Glutamatergic neuron (in vitro differentiated cells): ENCODE measurements at regions not wholly inside any gene's neighbourhood (a gene's known extent, or its start where the extent isn't known, plus 50 kb on each side); places are given as distances from the start of the nearest gene placed in this dataset.

Source experiments
- DNase-seq: peaks from one replicate; pipeline ENCODE4 v3.0.0; 2022
- H3K27ac Mint-ChIP-seq: one replicate; pipeline ENCODE4 v1.8.0; 2020; ENCODE audit warnings: mild to moderate bottlenecking, mixed read lengths, inconsistent platforms; ENCODE audit not compliant: unreplicated experiment
- H3K27me3 Mint-ChIP-seq: one replicate; pipeline ENCODE4 v1.8.0; 2020; ENCODE audit warnings: mild to moderate bottlenecking, moderate library complexity, mixed read lengths, inconsistent platforms; ENCODE audit not compliant: unreplicated experiment
- H3K36me3 Mint-ChIP-seq: one replicate; pipeline ENCODE4 v1.8.0; 2020; ENCODE audit warnings: mild to moderate bottlenecking, mixed read lengths, inconsistent platforms; ENCODE audit not compliant: unreplicated experiment
- H3K4me1 Mint-ChIP-seq: one replicate; pipeline ENCODE4 v1.8.0; 2020; ENCODE audit warnings: mild to moderate bottlenecking, low read depth, mixed read lengths, inconsistent platforms; ENCODE audit not compliant: unreplicated experiment
- H3K4me3 Mint-ChIP-seq: one replicate; pipeline ENCODE4 v1.8.0; 2020; ENCODE audit warnings: mild to moderate bottlenecking, mixed read lengths, inconsistent platforms; ENCODE audit not compliant: unreplicated experiment
- H3K9me3 Mint-ChIP-seq: one replicate; pipeline ENCODE4 v1.8.0; 2020; ENCODE audit warnings: mild to moderate bottlenecking, moderate library complexity, mixed read lengths, inconsistent platforms; ENCODE audit not compliant: unreplicated experiment
- TF ChIP-seq, protein P1 (sequence below): fragments of 200-600 bp; sonication (generic); IDR thresholded peaks from one replicate; pipeline ENCODE4 v1.5.0; 2021; ENCODE audit not compliant: partially characterized antibody, unreplicated experiment

DNA sequence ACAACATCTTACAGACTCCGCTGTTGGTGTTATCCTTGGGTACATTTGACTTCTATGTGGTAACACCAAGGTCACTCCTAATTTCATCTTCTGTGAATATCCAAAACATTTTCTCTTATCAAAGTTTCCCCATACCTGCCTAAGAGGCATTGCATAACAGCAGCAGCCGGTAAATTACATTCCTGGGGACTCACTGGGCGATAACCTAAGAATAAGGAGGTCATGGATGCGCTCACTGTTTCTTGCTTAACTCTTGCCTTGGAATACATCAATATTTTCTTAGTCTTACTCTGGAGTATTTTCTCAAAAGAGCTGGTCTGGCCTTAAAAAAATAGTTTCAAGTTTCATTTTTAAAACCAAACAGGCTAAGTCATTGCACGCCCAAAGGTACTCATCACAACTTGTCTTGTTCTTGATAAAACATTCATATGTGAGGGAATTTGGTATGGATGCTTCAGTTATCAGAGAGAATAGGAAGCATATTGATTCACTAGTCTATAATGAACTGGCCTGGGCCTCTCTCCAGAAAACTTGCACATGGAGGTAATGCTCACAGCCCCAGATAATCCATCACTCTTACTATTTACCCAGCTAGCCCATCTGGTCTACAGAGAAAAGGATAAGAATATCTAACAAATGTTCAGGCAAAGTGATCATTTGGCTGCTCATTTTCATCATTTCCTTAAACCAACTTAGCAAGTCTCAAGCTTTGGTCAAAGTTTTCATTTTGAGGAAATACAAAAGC, 235.0 kb upstream of the ERCC4 start:
- Mint-ChIP-seq H3K27ac (no peak overlapping the region), H3K4me3 (no peak overlapping the region), H3K36me3 (no peaks in the 10 kb centered on the region), H3K9me3 (no peaks in the 10 kb centered on the region), H3K4me1 (no peaks in the 10 kb centered on the region), H3K27me3 (no peaks in the 10 kb centered on the region)
- TF ChIP-seq, protein P1, sequence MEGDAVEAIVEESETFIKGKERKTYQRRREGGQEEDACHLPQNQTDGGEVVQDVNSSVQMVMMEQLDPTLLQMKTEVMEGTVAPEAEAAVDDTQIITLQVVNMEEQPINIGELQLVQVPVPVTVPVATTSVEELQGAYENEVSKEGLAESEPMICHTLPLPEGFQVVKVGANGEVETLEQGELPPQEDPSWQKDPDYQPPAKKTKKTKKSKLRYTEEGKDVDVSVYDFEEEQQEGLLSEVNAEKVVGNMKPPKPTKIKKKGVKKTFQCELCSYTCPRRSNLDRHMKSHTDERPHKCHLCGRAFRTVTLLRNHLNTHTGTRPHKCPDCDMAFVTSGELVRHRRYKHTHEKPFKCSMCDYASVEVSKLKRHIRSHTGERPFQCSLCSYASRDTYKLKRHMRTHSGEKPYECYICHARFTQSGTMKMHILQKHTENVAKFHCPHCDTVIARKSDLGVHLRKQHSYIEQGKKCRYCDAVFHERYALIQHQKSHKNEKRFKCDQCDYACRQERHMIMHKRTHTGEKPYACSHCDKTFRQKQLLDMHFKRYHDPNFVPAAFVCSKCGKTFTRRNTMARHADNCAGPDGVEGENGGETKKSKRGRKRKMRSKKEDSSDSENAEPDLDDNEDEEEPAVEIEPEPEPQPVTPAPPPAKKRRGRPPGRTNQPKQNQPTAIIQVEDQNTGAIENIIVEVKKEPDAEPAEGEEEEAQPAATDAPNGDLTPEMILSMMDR = no peak
- no peak for DNase-seq

DNA sequence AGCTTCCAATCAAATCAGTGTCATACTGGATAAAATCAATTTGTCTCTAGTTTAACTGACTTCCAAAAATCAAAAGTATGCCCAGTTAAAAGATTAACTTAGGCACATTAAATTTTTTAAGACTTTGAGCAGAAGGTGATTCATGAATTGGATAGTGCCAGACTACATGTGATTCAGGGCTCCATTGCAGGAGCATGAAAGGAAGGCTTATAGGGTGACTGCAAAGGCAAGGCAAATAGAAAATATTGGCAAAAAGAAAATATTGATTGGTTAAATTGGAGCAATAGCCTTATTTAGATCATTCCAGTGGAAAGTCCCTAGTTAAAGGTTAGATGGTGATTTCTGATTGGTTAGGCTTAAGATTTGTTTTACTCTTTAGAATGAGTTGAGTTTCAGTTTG, 223.9 kb upstream of the ERCC4 start:
- H3K27ac Mint-ChIP-seq = no peak overlapping the region
- no peak for DNase-seq
- peaks cover 6% of the 10 kb centered on the region for H3K27me3 Mint-ChIP-seq
- TF ChIP-seq, protein P1 = no peak
- peaks cover 7% of the 10 kb centered on the region for H3K9me3 Mint-ChIP-seq
- no peak overlapping the region for H3K4me3 Mint-ChIP-seq
- H3K36me3 Mint-ChIP-seq = peaks cover 5% of the 10 kb centered on the region
- H3K4me1 Mint-ChIP-seq = no peaks in the 10 kb centered on the region

DNA sequence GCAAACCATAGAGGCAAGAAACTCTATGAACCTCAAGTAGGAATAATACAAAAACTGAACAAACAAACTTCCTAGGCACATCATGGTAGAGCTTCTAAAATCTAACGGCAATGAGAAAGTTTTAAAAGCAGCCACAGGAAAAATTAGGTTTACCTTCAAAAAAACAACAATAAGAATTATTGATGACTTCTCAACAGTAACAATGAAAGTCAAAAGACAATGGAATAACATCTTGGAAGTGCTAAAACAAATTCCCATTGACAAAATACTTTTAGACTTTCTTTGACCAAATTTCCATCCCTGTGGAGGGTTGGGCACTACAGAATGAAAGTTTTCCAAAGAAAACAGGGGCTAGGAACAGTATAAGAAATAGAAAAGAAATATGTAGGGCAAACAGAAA, 222.9 kb upstream of the ERCC4 start:
- H3K36me3 Mint-ChIP-seq = peaks cover 9% of the 10 kb centered on the region
- no peak overlapping the region for H3K4me3 Mint-ChIP-seq
- H3K9me3 Mint-ChIP-seq = peaks cover 7% of the 10 kb centered on the region
- H3K27ac Mint-ChIP-seq = no peak overlapping the region
- TF ChIP-seq, protein P1 = no peak
- DNase-seq = no peak
- peaks cover 1% of the 10 kb centered on the region for H3K27me3 Mint-ChIP-seq
- H3K4me1 Mint-ChIP-seq = no peaks in the 10 kb centered on the region

DNA sequence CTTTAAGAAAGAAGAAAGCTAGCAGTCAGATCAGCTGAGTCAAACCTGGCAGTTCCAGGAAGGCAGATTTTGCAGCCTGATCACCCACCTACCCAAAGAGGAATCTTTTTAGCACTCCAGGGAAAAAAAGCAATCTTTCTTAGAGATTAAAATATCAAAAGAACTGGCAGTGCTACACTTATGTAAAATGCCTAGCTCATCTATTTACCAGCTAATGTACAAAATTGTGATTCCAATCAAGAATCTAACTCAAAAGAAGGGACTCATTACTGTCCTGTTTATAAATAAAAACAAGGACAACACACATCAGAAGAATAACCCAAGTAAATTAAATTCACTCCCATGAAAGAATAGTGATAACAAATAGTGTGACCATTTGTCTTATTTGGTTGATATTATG, 222.4 kb upstream of the ERCC4 start:
- TF ChIP-seq, protein P1 = no peak
- Mint-ChIP-seq H3K27me3 (peaks cover 1% of the 10 kb centered on the region), H3K36me3 (peaks cover 9% of the 10 kb centered on the region), H3K27ac (no peak overlapping the region), H3K9me3 (peaks cover 7% of the 10 kb centered on the region), H3K4me1 (no peaks in the 10 kb centered on the region), H3K4me3 (no peak overlapping the region)
- no peak for DNase-seq

GRCh38 chr16:13702614-13703013, 217.3 kb upstream of the ERCC4 start:
- no peak for DNase-seq
- Mint-ChIP-seq H3K36me3 (peaks cover 11% of the 10 kb centered on the region), H3K4me3 (no peak overlapping the region), H3K27me3 (peaks cover 4% of the 10 kb centered on the region), H3K9me3 (peaks cover 3% of the 10 kb centered on the region), H3K4me1 (no peaks in the 10 kb centered on the region), H3K27ac (no peak overlapping the region)
- TF ChIP-seq, protein P1 = no peak
